SKM-1 (cell line): ENCODE measurements at regions not wholly inside any gene's neighbourhood (a gene's known extent, or its start where the extent isn't known, plus 50 kb on each side); places are given as distances from the start of the nearest gene placed in this dataset.
"Not testable (repeated sequence)": the region's sequence is repeated elsewhere in the genome, so short reads cannot be mapped to it uniquely, and the experiment has no call there.

Source experiments
- DNase-seq: peaks from one replicate; lab custom pipeline; 2025; ENCODE audit not compliant: unreplicated experiment; lab: John Stamatoyannopoulos, UW

DNA sequence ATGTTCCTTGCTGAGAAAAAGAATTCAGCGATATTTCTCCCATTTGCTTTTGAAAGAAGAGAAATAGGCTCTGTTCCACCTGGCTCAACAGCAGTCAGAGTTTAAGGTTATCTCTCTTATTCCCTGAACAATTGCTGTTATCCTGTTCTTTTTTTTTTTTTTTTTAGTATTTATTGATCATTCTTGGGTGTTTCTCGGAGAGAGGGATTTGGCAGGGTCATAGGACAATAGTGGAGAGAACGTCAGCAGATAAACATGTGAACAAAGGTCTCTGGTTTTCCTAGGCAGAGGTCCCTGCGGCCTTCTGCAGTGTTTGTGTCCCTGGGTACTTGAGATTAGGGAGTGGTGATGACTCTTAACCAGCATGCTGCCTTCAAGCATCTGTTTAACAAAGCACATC lies 77.5 kb upstream of the DST start:
- DNase-seq = not testable (repeated sequence)

GRCh38 chr6:56719315-56720058 lies 76.8 kb upstream of the DST start:
- DNase-seq = not testable (repeated sequence)

GRCh38 chr6:56718236-56718635 lies 75.5 kb upstream of the DST start:
- DNase-seq = no peak

GRCh38 chr6:56716229-56716628 lies 73.5 kb upstream of the DST start:
- DNase-seq = no peak

DNA sequence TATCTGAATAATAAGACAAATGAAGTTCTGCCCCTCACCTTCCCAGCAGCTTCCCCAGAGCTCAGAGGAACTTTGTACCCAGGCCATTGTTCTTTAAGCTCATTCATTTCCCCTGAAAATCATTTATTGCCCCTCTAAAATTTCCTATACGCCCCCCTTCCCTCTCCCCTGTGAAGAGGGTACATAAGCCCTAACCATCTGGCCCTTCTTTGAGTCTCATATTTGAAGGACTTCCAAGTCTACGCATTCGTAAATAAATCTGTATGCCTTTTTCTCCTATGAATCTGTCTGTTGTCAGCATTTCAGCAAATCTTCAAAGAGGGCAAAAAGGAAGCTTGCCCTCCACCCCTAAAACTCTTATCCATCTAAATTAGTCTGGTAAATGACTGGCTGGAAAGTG lies 73.1 kb upstream of the DST start:
- no peak for DNase-seq

GRCh38 chr6:56714982-56715456 lies 72.3 kb upstream of the DST start:
- DNase-seq = no peak

GRCh38 chr6:56714273-56714672 lies 71.6 kb upstream of the DST start:
- DNase-seq = no peak

DNA sequence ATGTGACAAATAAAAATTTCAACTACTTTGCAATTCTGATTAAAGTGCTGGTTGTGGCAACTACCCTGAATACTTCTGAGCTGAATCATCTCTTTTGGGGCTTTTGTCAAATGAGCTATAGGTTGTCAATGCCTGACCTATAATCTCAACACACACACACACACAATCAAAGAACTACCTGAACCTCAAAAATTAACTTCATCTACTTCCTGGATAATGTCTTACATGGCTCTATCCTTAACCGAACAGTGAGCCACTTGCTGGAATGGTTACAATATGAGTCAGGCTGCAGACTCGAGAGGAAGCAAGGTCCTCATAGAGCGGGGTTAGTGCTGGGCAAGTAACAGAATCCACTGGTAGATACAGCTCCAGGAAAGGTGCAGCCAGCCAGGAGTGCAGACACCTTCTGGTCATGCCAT lies 70.6 kb upstream of the DST start:
- DNase-seq = no peak

DNA sequence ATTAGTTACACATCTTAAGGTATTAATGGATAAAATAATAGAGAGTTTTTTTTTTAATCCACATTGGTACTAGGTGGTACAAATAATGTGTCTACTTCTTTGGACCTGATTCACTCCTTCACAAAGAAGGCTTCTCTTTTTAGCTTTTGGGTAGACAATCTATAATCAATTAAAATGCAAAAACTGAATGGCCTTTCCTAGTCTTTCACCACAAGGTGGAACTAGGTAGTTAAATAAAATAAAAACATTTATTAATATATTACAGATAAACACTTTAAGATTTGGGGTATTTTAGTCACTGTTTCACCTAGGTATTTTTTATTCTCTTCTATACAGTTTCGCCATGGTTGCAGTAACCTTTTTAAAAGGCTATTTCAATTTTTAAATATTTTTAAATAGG lies 68.3 kb upstream of the DST start:
- no peak for DNase-seq

- DNase-seq = no peak
Measured at GRCh38 chr6:56709650-56710049, 67.0 kb upstream of the DST start.

DNA sequence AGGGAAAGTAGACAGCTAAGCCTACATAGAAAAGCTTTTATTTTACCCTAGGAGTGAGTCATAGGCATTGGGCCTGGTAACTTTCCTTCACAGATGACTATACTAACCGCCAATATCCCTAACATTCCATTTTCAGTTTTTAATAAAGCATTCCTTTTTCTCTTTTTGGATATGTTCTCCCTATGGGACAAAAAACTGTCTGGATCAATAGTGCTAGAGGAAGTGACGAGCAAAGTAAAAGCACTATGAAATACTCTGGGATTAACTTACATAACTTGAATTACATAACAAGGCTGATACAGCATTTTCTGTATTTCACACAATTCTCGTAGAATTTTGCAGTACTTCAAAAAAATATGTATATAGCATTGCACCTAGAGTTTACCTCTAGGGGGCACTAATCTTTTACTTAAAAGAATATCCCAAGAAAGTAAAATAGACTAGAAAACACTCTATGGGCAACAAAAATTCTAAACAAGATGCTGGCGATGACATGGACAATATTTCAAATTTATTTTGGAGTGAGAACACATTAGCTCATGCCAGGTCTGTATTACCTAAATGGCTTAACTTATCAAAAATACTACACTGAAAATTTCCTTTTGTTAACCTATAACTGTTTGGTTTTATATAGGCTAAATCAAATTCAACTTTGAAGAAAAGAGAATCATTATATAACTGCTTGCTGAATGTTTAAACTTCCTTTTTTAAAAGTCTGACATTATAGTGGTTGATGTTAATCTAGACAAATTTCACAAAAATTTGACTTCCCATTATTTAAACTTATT lies 66.3 kb upstream of the DST start:
- peak; percentile 74 for DNase-seq

- no peak for DNase-seq
Measured at GRCh38 chr6:56706981-56707726, 64.5 kb upstream of the DST start.

DNA sequence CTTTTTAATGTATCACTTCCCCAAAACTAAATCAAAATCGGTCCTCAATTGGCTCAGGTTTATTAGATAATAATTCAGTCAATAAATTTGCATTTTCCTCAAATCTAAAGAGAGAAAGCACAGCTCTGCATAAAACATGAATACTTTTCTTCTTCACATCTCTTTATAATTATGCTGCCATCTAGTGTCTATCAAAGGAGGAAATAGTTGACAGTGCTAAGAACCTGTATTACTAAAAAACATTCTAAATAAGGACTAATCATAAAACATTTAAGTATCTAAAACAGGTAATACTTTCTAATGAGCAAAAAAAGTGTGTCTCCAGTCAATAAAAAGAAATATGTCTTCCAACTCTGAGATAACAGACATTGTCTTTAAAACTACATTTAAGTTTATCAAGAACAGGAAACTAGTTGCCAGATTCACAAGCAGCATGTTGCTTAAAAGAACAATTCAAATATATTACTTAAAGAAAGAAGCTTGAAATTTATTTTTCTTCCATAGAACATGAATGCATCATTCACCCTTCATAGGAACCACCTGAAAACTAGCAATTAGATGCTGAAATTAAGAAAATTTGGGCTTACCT lies 56.5 kb upstream of the DST start:
- peak; percentile 19 for DNase-seq

DNA sequence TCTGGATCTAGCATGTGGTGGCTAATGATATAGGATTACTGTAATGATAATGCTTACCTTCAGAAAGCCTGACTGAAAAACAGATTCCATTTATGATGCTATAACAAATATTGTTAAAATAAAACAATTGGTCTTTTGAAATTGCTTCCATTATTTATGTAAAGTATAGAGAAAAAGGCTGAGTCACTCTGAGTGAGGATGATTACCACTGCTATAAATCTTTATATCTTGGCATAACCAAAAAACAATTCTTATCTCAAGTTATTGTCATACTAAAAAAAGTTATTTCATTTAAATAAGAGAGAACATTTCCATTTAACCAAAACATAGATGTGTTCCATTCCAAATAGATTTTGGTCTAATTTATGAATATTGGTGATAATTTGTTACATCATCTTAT lies 53.0 kb upstream of the DST start:
- DNase-seq = no peak

DNA sequence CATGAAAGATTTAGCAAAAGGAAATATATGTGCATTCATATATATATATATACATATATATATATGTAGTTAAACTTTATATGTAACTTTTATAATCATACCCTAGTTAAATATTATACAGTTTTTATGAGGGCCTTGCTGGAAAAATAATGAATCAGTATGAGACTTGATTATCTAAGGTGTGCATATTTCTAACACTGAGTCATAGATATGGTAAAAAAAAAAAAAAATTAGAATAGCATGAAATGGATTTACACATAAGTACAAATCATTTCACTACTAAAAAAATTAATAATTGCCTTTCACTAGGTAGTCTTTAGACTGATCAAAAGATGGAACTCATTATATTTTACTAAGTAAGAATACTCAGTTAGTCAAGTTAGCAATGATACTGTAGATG lies 51.3 kb upstream of the DST start:
- no peak for DNase-seq

- no peak for DNase-seq
Measured at GRCh38 chr6:56693246-56693607, 50.5 kb upstream of the DST start.

DNA sequence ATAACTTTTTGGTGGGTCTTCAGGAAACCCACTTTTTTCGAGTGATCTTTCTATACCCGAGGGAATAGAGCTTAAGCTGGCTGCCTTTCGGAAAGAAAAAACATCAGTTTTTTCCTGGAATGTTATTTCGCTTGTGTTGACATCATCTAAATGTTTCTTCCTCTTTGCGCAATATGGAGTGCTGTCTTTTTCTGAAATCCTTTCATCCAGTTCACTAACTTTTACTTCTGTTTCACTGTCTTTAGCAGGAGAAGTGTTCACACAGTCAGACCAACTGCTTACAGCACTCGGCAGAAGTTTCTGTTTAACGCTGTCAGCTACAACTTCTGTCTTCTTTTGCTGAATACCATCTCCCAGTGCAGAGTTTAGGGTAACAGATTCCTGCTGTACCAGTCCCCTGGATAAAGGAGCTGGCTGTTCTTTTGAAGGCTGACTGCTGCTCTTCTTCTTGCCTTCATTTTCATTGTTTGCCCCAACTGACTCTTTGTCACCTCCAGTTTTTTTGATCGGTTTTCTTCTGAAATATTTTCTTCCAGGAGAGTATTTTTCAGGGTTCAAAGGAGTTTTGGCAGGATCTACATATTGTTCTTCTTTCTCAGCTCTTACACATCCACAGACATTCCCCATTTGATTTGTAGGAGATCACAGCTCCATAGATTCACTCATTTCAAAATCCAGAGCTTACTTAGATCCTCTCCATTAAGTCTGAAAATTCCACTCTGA lies 50.0 kb upstream of the DST start:
- no peak for DNase-seq
